ENCODE measurements at regions not wholly inside any gene's neighbourhood (a gene's known extent, or its start where the extent isn't known, plus 50 kb on each side); places are given as distances from the start of the nearest gene placed in this dataset.

- no peak for DNase-seq
These were observed 2440.0 kb downstream of the PCDH7 start for GRCh38 chr4:33160126-33160525.

GRCh38 chr4:33161202-33161601, 2441.0 kb downstream of the PCDH7 start:
- no peak for DNase-seq

- DNase-seq, result no peak
These were observed 2442.0 kb downstream of the PCDH7 start for GRCh38 chr4:33162122-33162521.

- DNase-seq, result no peak
These were observed 2451.8 kb downstream of the PCDH7 start for GRCh38 chr4:33171873-33172525.

- DNase-seq, result no peak
These were observed 2456.4 kb downstream of the PCDH7 start for GRCh38 chr4:33176566-33176965.

GRCh38 chr4:33184657-33185290, 2464.6 kb downstream of the PCDH7 start:
- no peak for DNase-seq

- no peak for DNase-seq
These were observed 2466.9 kb downstream of the PCDH7 start for GRCh38 chr4:33187035-33187434.

GRCh38 chr4:33188733-33189132, 2468.6 kb downstream of the PCDH7 start:
- no peak for DNase-seq

GRCh38 chr4:33189169-33189568, 2469.0 kb downstream of the PCDH7 start:
- no peak for DNase-seq

GRCh38 chr4:33193109-33193508, 2472.9 kb downstream of the PCDH7 start:
- no peak for DNase-seq

GRCh38 chr4:33200377-33200776, 2480.2 kb downstream of the PCDH7 start:
- no peak for DNase-seq

- no peak for DNase-seq
These were observed 2498.1 kb downstream of the PCDH7 start for GRCh38 chr4:33218238-33218637.

GRCh38 chr4:33226133-33226532, 2506.0 kb downstream of the PCDH7 start:
- no peak for DNase-seq

- DNase-seq, result no peak
These were observed 2506.6 kb downstream of the PCDH7 start for GRCh38 chr4:33226783-33227182.

GRCh38 chr4:33255094-33255493, 2534.9 kb downstream of the PCDH7 start:
- DNase-seq, result no peak

- no peak for DNase-seq
These were observed 2535.3 kb downstream of the PCDH7 start for GRCh38 chr4:33255507-33255906.

- DNase-seq, result no peak
These were observed 2542.7 kb downstream of the PCDH7 start for GRCh38 chr4:33262824-33263223.

GRCh38 chr4:33268776-33269175, 2548.6 kb downstream of the PCDH7 start:
- DNase-seq, result no peak

- DNase-seq, result no peak
These were observed 2550.2 kb downstream of the PCDH7 start for GRCh38 chr4:33270403-33270802.

- DNase-seq, result no peak
These were observed 2552.6 kb downstream of the PCDH7 start for GRCh38 chr4:33272722-33273121.

- no peak for DNase-seq
These were observed 2563.6 kb downstream of the PCDH7 start for GRCh38 chr4:33283818-33284217.

GRCh38 chr4:33296876-33297455, 2576.8 kb downstream of the PCDH7 start:
- DNase-seq, result no peak

- DNase-seq, result no peak
These were observed 2582.2 kb downstream of the PCDH7 start for GRCh38 chr4:33302321-33302720.

- no peak for DNase-seq
These were observed 2586.0 kb downstream of the PCDH7 start for GRCh38 chr4:33306131-33306530.

- no peak for DNase-seq
These were observed 2595.9 kb downstream of the PCDH7 start for GRCh38 chr4:33316033-33316432.

Measured in activated CD4-positive, CD25-positive, alpha-beta regulatory T cell (primary cell).